ENCODE measurements at regions not wholly inside any gene's neighbourhood (a gene's known extent, or its start where the extent isn't known, plus 50 kb on each side); places are given as distances from the start of the nearest gene placed in this dataset.
"Not testable (repeated sequence)": the region's sequence is repeated elsewhere in the genome, so short reads cannot be mapped to it uniquely, and the experiment has no call there.

DNA sequence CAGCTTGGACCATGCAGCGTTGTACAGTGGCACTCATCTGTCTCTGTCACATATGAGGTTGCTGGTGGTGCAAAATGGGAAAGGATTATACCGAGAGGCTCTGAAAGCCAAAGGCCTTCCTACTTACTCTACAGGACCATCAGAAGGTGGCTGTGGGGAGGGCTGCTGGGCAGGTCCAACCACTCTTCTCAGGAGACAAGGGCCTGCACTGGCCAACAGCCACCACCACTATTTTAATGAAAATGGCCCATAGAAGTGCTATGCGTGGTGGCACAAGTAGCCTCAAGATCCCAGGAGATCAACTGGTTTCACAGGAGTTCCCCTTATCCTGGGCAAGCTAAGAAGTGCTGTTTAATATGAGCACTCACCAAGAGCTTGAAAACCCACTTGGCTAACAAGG lies 52.3 kb downstream of the MRPL57 start:
- no peak for DNase-seq (ENCODE audit: low read depth)

- no peak for DNase-seq (ENCODE audit: low read depth)
These were observed 53.0 kb downstream of the MRPL57 start for GRCh38 chr13:21229241-21230024.

GRCh38 chr13:21230516-21230915 lies 54.1 kb downstream of the MRPL57 start:
- no peak for DNase-seq (ENCODE audit: low read depth)

DNA sequence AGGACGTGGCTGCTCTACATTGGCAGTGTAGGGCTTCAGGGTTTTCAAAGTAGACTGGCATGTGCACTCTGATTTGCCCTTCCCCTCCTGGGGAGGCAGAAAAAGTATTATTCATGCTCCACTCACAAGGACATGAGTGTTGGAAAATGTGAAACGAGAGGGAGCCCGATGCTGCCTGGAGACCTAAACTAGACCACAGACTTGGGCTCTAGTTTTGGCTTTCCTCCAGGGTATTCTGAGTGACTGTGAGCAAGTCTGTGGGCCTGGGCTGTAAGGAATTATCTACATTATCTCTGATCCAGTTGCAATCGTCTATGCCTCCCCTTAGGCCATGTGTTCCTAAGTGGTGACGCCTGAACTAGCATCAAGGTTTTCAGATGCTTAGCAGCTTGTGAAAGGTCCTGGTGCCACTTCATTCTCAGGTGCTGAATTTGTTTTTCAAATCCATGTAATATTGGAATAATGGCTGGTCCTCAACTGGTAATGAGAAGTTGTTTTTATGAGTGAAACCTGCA lies 55.0 kb downstream of the MRPL57 start:
- DNase-seq (ENCODE audit: low read depth): no peak

DNA sequence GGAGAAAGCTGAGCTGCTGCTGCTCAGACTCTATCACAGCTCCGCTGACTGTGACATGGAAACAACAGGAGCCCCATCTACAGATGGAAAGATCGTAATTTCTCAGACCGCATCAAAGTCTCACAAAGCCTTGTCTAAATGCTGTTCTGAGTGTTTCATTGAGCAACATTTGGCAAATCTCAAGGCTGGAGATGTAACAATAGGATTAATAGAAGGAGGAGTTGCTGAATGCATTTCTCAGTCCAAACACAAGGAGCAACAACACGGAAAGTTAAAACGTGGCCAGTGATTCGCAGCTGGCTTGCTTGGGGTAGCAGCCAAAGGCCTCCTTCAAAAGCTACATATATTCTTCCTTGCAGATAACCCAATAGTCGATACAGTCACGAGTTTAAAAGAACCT lies 55.7 kb downstream of the MRPL57 start:
- DNase-seq (ENCODE audit: low read depth): peak; percentile 76

DNA sequence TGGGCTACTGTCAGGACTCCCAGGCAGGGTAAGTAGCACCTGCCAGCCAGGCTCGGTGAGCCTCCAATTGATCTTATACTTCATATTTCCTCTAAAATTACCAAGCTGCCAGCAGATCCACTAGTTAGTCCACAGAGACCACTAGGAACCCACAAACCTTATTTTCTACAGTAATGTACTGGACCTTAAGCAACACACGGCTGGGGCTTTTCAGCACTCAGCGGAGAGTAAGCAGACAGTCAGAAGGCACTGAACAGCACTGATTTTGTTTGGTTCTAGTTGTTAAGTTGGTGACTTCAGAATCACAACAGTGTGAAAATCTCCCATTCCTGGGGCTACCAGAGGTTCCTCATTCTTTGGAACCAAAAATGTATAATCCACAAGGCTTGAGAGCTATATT lies 56.1 kb downstream of the MRPL57 start:
- no peak for DNase-seq (ENCODE audit: low read depth)

DNA sequence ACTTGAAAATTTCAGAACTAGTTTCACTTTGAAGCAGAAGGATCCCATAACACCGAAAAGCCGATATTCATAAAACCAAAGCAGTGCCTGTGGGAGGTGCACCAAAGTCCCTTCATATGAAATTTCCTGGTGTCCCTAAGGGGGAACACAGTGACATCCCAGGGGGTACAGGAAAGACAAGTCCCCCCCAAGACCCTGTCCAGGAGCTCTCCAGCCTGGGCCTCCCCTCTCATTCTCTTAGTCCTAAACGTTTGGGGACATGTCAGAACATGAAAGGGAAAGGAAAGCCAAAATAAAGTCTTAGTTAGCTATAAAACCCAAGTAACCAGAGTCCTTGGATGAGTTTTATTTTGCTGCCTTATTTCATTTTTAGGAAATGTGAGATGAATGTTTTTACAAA lies 56.6 kb downstream of the MRPL57 start:
- DNase-seq (ENCODE audit: low read depth): no peak

DNA sequence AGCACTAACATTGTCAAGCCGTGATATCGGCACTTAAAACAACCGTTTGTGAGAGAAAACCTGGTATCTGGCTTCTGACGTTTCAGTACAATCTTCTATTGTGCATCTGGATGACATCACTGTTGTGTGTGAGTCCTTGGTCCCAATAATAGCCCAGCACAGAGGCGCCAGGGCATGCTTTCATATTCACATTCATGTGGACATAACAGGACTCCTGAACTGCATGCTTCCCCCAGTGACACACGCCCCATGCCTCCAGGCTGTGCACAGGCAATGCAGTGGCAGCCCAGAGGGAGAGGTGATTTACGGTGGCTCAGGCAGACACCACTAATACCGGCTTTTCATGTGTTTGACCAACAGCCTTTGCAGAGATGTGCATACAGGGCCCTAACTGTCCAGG lies 58.1 kb downstream of the MRPL57 start:
- no peak for DNase-seq (ENCODE audit: low read depth)

DNA sequence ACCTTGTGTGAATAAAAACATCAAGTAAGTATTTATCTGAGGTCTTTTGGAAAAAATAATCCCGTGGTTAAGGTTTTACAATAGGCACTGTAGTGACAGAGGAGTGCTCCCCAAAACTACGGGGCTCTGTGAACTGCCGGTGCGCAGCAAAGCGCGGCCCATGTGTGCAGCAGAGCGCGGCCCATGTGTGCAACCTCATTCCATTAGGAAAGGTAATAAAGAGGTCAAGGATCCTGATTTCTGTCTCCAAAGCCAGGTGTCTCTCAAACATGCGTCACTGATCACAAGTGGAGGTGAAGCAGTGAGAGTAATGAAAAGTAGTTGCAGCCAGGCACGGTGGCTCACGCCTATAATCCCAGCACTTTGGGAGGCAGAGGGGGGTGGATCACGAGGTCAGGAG lies 58.7 kb downstream of the MRPL57 start:
- no peak for DNase-seq (ENCODE audit: low read depth)

DNA sequence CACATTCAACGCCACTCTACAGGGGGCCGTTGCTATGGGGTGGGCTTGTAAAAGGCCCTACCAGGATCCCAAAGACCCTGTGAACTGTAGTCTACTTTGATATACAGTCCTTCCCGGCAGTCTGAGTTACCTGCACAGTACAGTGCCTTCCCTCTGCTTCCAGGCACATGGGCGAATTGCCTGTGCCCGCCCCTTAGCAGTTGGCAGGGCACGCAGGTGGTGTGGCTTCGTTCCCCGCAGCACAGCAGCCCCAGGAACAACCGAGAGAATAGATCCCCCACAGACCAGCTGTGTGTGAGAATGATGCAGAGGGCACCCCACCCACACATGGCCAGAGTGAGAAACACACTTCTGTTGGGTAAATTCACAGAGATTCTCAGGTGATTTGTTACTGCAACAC lies 60.6 kb downstream of the MRPL57 start:
- no peak for DNase-seq (ENCODE audit: low read depth)

GRCh38 chr13:21238267-21238666 lies 61.8 kb downstream of the MRPL57 start:
- DNase-seq (ENCODE audit: low read depth): no peak

DNA sequence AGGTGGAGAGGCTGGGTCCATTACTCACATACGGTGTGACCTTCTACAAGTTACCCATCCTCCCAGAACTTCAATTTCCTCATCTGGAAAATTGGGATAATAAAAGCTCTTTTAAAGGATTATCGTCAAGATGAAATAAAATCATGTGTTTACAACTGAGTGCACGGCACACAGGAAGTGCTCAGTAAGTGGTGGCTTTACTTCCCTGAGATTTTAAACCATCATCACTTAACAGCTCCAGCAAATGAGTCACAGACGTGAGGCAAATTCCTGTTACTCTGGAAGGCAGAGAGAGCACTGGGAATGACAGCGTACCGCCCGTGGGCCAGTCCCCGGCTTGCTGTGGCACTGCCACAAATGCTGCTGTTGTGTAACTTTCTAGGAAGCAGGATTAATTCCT lies 64.1 kb downstream of the MRPL57 start:
- peak; percentile 61 for DNase-seq (ENCODE audit: low read depth)

GRCh38 chr13:21242236-21242635 lies 65.8 kb downstream of the MRPL57 start:
- DNase-seq (ENCODE audit: low read depth): no peak

- DNase-seq (ENCODE audit: low read depth): no peak
These were observed 66.8 kb downstream of the MRPL57 start for GRCh38 chr13:21243045-21243897.

DNA sequence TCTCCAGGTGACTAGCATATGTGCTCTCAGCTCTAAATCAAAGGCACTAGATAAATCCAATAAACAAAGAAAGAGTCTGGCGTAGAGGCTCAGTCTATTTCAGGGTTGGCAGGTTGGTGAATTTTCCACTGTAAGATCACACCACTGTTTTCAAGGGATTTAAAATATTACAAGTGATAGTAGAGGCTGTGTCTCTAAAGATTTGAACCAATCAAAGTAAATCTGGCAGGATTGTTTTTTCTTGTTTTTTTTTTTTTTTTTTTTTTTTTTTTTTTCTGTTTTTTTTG lies 67.4 kb downstream of the MRPL57 start:
- not testable (repeated sequence) for DNase-seq (ENCODE audit: low read depth)

- no peak for DNase-seq (ENCODE audit: low read depth)
These were observed 70.4 kb downstream of the MRPL57 start for GRCh38 chr13:21246761-21247452.

DNA sequence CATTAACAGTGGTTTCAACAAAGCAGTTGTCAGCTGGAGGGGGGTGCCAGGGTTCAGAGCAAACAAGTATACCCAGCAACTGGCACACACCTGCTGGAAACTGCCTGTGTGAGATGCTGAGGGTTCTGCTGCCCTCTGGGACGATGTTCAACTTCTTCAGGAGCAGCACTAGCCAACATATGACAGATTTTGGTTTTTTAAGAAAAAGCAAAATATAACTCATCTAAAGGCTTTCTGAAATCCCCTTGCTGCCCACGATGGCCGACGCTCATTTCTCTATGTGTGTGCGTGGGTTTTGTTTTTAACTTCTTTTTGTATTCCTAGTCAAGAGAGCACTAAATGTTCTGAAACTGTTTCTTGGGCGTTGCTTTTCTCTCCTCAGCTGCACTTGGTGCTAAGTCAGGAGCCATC lies 79.9 kb downstream of the MRPL57 start:
- DNase-seq (ENCODE audit: low read depth): no peak

GRCh38 chr13:21256891-21257290 lies 80.4 kb downstream of the MRPL57 start:
- no peak for DNase-seq (ENCODE audit: low read depth)

GRCh38 chr13:21259571-21260455 lies 83.4 kb downstream of the MRPL57 start:
- DNase-seq (ENCODE audit: low read depth): no peak

GRCh38 chr13:21260561-21261290 lies 84.3 kb downstream of the MRPL57 start:
- not testable (repeated sequence) for DNase-seq (ENCODE audit: low read depth)
